ENCODE measurements at regions not wholly inside any gene's neighbourhood (a gene's known extent, or its start where the extent isn't known, plus 50 kb on each side); places are given as distances from the start of the nearest gene placed in this dataset.
"Not testable (repeated sequence)": the region's sequence is repeated elsewhere in the genome, so short reads cannot be mapped to it uniquely, and the experiment has no call there.

DNA sequence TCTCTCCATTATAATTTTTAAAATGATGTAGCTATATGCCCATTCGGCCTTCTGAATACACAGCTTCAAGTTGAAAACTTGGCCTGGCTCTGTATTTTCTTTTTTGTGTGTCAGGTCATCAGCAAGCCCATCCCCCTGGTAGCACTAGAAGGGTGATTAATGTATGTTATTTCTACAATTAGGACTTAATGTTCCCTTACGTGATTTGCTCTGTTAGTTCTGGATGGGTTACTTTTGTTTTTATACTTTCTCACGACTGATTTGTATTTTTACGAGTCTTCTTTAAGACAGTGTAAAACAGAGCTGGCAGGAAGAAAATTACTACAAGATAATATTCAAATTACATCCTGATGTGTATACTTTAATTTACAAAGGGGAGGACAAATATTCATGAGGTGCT lies 88.4 kb upstream of the RGPD4 start:
- FAIRE-seq: no peak

DNA sequence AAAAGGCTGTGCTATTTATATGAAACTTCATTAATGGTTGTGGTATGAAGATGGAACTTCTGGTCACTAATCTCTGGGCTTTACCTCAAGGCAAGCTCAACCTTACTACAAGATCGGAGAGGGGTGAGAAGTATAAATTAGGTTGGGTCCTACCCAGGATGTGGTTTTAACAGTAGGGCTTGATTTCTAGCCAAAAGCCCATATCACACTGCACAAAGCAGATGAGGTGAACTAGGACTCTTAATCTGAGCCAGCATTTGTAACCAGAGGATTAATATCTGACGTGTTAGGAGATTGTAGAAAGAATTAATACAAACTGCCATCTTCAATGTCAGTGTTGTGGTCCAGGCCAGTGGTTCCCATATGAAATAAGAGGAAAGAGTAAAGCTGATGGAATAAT lies 86.4 kb upstream of the RGPD4 start:
- no peak for FAIRE-seq

DNA sequence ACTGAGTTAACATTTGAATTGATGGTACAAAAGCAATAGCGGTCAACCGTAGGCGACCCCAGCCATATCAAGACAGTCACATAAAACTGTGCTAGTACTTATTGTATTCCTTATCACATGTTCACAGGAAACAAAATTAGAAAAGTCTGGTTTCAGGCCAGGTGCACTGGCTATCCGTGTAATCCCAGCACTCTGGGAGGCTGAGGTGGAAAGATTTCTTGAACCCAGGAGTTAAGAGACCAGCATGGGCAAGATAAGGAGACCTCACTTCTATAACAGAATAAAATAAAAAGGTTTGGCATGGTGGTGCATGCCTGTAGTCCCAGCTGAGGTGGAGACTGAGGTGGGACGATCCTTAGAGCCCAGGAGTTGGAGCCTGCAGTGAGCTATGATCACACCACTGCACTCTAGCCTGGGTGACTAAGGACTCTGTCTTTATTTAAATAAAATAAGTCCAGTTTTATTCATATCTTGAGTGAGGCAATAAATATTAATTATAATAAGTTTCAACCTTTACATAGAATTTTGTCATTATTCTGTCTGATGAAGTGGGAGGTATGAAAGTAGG lies 84.1 kb upstream of the RGPD4 start:
- FAIRE-seq: no peak

DNA sequence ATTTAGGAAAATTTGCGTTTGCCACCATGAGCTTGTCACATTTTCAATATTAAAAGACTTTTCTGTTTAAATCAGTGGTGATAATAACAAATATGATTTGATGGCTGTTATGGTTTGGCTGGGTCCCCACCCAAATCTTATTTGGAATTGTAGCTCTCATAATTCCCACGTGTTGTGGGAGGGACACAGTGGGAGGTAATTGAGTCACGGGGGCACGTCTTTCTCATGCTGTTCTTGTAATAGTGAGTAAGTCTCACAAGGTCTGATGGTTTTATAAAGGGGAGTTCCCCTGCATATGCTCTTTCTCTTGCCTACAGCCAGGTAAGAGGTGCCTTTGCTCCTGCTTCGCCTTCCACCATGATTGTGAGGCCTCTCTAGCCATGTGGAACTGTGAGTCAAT lies 83.4 kb upstream of the RGPD4 start:
- no peak for FAIRE-seq

GRCh38 chr2:107745100-107745499 lies 81.6 kb upstream of the RGPD4 start:
- FAIRE-seq: no peak

DNA sequence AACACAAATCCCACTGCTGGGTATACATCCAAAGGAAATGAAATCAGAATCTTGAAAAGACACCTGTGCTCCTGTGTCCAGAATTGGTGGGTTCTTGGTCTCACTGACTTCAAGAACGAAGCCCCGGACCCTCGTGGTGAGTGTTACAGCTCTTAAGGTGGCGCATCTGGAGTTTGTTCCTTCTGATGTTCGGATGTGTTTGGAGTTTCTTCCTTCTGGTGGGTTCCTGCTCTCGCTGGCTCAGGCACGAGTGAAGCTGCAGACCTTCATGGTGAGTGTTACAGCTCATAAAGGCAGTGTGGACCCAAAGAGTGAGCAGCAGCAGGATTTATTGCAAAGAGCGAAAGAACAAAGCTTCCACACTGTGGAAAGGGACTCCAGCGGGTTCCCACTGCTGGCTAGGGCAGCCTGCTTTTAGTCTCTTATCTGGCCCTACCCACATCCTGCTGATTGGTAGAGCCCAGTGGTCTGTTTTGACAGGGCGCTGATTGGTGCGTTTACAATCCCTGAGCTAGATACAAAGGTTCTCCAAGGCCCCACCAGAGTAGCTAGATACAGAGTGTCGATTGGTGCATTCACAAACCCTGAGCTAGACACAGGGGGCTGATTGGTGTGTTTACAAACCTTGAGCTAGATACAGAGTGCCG lies 80.0 kb upstream of the RGPD4 start:
- not testable (repeated sequence) for FAIRE-seq

- FAIRE-seq: not testable (repeated sequence)
Observed at GRCh38 chr2:107747199-107747963, 79.3 kb upstream of the RGPD4 start.

DNA sequence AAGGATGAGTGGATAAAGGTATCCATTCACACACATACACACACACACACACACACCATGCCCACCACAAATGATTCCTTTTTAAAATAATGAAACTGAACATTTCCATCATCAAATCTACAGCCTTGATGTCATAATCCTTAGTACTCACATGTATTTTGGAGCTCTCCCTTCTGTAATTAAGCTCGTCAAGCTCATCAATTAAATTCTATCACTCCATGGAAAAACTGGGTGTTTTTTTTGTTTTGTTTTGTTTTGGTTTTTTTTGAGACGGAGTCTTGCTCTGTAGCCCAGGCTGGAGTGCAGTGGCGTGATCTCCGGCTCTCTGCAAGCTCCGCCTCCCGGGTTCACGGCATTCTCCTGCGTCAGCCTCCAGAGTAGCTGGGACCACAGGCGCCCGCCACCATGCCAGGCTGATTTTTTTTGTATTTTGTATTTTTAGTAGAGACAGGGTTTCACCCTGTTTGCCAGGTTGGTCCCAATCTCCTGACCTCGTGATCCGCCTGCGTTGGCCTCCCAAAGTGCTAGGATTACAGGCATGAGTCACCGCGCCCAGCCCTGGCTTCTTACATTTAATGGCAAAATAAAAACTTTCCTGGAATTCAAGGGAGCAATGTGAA lies 78.6 kb upstream of the RGPD4 start:
- FAIRE-seq: no peak

DNA sequence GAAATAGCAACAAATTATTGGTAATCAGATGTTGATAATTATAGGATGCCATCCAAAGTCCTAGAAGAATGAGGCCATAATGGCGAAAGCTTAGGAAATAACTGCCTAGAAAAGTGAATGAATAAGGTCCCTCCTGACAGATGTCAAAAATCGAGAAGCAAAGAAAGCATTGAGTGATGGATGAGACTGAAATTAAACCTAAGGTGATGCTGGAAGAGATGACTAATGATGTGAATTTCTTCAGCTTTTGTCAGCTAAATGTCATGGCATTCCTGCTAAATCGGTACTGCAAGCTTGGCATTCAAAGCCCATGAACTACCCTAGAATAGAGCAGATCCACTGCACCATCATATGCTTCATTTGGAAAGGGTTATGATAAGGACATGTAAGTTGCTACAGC lies 74.8 kb upstream of the RGPD4 start:
- FAIRE-seq: no peak

DNA sequence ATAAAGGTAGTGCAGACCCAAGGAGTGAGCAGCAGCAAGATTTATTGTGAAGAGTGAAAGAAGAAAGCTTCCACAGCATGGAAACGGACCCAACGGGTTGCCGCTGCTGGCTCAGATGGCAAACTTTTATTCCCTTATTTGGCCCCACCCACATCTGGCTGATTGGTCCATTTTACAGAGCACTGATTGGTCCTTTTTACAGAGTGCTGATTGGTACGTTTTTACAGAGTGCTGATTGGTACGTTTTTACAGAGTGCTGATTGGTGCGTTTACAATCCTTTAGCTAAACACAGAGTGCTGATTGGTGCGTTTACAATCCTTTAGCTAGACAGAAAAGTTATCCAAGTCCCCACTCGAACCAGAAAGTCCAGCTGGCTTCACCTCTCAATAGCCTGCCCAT lies 72.9 kb upstream of the RGPD4 start:
- FAIRE-seq: not testable (repeated sequence)

- FAIRE-seq: no peak
Observed at GRCh38 chr2:107757223-107757622, 69.5 kb upstream of the RGPD4 start.

GRCh38 chr2:107760620-107761364 lies 65.9 kb upstream of the RGPD4 start:
- no peak for FAIRE-seq

DNA sequence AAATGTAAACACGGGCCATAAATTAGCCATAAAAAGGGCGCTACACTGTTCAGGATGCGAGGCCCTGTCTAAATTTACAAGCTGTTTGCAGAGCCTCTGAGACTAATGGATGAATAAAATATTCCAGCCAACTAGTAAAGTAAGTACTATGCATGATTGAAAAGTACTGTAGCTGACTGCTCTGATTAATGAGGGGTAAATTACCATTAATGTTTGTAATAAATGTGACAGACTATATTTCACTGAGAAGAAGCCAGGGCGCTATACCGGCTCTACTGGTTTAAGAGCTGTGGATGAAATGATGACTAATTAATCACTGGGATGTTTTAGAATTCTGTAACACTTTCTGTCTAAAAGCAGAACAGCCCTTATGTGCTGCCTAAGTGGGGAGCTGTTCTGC lies 54.3 kb upstream of the RGPD4 start:
- FAIRE-seq: no peak

- FAIRE-seq: no peak
Observed at GRCh38 chr2:107775211-107775610, 51.5 kb upstream of the RGPD4 start.

DNA sequence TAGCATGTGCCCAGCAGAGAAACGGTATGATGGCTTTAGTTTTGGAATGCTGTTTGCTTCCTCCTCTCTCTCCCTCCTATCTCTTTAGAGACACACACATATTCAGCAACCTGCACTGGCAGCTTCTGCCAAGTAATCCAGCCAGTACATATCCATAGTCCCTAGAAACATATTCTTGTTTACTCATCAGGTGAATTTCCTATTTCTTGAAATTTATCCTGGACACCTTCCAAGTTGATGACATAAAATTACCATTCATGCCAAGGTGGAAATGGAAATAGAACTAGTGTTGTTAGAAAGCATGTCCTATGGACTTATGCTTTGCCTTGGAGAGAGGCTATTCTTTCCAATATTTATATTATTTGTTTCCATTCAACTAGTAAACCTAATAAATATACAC lies 50.9 kb upstream of the RGPD4 start:
- no peak for FAIRE-seq

DNA sequence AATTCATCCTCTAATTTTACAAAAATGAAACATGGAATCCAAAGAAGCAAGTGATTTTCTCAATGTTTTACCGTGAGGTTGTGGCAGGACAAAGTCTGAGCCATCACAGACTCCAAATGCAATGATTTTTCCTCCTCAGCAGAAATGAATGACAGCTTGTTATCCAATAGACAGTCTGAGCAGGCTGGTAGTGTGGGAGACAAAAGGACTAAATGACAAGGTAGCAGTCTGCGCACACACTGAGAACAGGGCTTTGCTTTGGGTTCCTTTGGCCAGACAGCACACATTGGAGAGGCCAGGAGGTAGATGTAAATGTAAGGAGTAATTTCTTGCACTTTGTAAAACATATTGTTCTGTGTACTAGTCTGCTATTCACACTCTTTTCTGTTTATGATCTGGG lies 50.3 kb upstream of the RGPD4 start:
- FAIRE-seq: no peak
